ENCODE measurements at regions not wholly inside any gene's neighbourhood (a gene's known extent, or its start where the extent isn't known, plus 50 kb on each side); places are given as distances from the start of the nearest gene placed in this dataset.

DNA sequence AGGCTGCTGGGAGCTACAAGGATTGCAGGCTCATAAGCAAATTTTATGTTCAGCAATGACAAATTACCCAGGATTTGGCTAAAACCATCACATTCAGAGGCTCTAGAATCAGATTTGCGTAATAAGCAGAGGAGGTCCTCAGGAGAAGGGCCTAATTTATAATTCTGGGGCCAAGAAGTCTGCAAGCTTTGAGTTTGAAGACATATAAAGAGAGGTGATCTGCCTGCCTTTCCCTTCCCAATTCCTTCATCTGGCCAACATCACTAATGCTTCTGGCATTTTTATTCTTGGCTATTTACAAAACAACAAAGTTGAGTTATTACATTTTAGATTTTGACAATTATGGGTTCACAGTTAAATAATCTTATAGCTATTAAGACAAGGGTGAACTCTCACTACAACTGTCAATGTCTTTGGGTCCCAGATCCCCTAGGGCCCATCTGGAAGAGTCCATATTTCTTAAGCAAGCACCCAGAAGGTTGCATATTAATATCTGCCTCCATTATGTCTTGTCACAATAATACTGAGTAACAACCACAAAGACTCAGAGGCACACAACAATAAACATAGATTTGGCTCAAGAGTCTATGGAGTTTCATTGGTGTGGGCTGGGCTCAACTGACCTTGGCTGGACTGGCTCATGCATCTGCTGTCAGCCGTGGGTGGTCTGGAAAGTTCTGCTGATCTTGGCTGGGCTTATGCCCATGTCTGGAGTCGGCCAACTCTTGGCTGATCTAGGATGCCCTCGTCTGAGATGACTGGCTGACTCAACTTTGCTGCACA, 67.2 kb upstream of the CD82 start:
- H3K27ac ChIP-seq = no peak overlapping the region
- TF ChIP-seq, protein P1, sequence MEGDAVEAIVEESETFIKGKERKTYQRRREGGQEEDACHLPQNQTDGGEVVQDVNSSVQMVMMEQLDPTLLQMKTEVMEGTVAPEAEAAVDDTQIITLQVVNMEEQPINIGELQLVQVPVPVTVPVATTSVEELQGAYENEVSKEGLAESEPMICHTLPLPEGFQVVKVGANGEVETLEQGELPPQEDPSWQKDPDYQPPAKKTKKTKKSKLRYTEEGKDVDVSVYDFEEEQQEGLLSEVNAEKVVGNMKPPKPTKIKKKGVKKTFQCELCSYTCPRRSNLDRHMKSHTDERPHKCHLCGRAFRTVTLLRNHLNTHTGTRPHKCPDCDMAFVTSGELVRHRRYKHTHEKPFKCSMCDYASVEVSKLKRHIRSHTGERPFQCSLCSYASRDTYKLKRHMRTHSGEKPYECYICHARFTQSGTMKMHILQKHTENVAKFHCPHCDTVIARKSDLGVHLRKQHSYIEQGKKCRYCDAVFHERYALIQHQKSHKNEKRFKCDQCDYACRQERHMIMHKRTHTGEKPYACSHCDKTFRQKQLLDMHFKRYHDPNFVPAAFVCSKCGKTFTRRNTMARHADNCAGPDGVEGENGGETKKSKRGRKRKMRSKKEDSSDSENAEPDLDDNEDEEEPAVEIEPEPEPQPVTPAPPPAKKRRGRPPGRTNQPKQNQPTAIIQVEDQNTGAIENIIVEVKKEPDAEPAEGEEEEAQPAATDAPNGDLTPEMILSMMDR (conservative IDR thresholded peaks at IDR 0.05) = no peak
- TF ChIP-seq ZFX (IDR thresholded peaks at IDR 0.05) = no peak

DNA sequence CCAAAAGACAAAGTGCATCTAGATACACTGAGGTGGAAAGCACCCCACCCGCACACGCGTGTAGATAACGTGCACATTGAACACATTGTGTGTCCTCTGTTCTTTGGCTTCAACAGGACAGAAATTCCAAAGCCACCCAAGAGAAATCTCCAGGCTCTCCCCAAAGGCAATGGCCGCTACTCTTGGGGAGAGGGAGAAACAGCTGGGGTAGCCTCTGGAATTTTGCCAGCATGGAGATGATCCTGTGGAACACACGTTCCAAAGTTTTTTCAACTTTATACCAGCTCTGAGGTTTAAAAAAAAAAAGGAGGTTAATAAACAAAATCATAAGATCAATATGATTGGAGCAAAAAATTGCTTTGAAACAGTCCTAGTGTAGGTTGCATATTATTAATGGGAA, 63.0 kb upstream of the CD82 start:
- TF ChIP-seq ZFX (IDR thresholded peaks at IDR 0.05) = no peak
- TF ChIP-seq, protein P1 (conservative IDR thresholded peaks at IDR 0.05) = no peak
- H3K27ac ChIP-seq = no peak overlapping the region

DNA sequence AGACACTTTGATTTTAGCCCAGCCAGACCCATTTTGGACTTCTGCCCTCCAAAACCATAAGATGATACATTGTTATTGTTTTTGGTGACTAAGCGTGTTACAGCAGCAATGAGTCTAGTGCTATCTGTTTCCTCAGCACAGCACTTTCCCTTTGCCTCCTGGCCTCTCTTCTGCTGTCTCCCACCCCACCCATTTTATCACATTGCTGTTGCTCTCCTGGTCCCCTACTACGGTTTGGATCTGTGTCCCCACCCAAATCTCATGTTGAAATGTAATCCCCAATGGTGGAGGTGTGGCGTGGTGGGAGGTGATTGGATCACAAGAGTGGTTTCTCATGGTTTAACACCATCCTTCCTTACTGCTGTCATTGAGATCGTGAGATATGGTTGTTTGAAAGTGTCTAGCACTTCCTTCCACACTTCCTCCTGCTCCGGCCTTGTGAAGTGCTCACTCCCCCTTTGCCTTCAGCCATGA, 59.8 kb upstream of the CD82 start:
- TF ChIP-seq, protein P1 (conservative IDR thresholded peaks at IDR 0.05) = no peak
- TF ChIP-seq ZFX (IDR thresholded peaks at IDR 0.05) = no peak
- no peak overlapping the region for H3K27ac ChIP-seq

DNA sequence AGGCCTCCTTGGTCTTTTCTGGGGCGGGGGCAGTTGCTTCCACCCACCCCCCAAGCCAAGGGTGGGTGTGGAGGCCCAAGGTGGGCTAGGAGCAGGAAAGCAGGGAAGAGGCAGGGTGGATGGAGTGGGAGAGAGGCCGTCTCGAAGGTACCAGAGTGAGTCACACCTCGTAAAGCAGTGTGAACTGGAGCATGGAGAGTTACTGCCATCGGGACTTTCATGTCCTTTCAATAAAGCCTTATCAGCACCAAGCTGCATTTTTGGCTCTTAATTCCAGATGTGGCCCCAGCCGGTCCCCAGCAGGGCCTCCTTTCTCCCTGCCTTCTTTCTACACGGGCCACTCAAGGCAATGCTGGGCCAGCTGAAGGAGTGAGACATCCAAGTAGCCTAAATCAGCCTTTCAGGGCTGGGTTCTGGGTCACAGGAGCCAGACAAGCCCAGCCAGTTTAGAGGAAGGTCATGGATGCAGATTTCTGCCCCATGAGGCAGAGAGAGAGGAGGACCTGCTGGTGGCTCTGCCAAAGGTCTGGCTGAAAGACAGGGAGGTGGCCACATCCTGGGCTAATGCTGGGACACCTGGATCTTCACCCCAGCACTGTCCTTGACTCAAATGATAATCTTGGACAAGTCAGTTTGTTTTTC, 59.0 kb upstream of the CD82 start:
- H3K27ac ChIP-seq = no peak overlapping the region
- TF ChIP-seq ZFX (IDR thresholded peaks at IDR 0.05) = no peak
- TF ChIP-seq, protein P1 (conservative IDR thresholded peaks at IDR 0.05) = no peak

DNA sequence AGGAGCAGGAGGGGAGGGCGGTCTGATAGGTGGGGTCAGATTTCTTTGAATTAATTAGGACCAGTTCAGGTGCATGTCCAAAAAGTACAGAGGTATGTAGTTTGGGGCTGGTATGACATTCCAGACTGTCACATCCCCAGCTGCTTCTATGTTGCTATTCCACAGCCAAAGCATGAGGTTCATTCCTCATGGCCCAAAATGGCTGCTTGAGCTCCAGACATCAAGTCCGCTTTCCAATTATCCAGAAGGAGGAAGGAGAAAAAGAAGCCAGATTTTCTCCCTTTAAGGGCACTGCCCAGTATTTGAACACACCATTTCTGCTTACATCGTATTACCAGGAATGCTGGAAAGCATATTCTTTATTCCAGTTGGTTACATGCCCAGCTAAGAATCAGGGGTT, 58.0 kb upstream of the CD82 start:
- TF ChIP-seq, protein P1 (conservative IDR thresholded peaks at IDR 0.05) = no peak
- no peak for TF ChIP-seq ZFX (IDR thresholded peaks at IDR 0.05)
- no peak overlapping the region for H3K27ac ChIP-seq

DNA sequence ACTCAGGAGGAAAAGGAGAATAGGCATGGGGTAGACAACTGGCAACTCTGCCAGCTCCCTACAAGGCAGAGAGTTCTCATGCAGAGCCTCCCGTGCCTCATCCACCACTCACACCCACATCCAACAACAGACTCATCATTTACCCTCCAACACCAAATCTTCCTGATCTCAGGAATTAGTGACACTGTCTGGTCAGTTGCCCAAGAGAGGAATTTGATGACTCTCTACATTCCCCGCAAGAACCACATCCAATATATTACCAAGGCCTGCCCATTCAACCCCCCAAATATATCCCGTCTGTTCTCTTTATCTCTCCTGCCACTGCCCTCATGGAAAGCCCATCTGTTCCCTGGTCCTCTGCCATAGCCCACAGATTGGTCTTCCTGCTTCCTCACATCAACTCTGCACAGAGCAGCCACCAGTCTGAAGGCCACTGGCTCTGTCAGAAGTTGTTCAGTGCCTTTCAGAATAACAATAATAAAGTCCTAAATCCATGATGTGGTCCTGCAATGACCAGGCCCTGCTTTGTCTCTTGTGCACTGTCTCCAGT, 57.5 kb upstream of the CD82 start:
- no peak for TF ChIP-seq ZFX (IDR thresholded peaks at IDR 0.05)
- TF ChIP-seq, protein P1 (conservative IDR thresholded peaks at IDR 0.05) = no peak
- no peak overlapping the region for H3K27ac ChIP-seq

DNA sequence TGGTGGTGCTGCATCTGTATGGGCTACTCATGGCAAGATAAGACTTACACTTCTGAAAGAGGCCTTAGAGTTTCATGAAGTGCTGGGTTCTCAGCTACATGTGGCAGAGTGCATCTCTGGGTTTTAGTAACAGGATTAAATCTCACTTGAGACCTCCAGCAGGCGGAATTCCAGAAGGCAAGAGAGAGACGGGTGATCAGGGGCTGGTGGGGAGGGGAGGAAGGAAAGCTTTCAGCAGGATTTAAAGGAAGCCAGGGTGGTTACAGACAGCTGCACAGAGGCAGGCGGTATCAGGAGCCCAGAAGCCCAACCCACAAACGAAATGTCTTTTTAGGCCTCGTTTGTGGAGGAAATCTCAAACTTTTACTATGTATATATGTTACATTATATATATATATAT, 56.2 kb upstream of the CD82 start:
- H3K27ac ChIP-seq = no peak overlapping the region

More for the DNA sequence above, 56.2 kb upstream of the CD82 start:
- TF ChIP-seq ZFX (IDR thresholded peaks at IDR 0.05) = no peak
- TF ChIP-seq, protein P1 (conservative IDR thresholded peaks at IDR 0.05) = no peak

Measured in C4-2B (cell line).